Trophoblast cell (in vitro differentiated cells and primary cell): ENCODE measurements at regions not wholly inside any gene's neighbourhood (a gene's known extent, or its start where the extent isn't known, plus 50 kb on each side); places are given as distances from the start of the nearest gene placed in this dataset.
A peak's percentile ranks its signal among the peaks of the same experiment; 100 is the strongest.

ENCODE experiments used
- DNase-seq, 2 donors: peaks; one replicate each; pipeline ENCODE4 v3.0.0-alpha.2; 2016
- H2AFZ ChIP-seq: 2 replicates; pipeline ENCODE4 v1.6.1; 2013; ENCODE audit warnings: low read length, moderate library complexity, mild to moderate bottlenecking; ENCODE audit not compliant: insufficient read depth, poor library complexity
- H2AK5ac ChIP-seq: 2 replicates; pipeline ENCODE4 v1.6.1; 2013; ENCODE audit warnings: mild to moderate bottlenecking, low read length
- H2BK120ac ChIP-seq: 2 replicates; pipeline ENCODE4 v1.6.1; 2013; ENCODE audit warnings: low read length, mild to moderate bottlenecking, moderate library complexity; ENCODE audit not compliant: insufficient read depth, poor library complexity
- H2BK12ac ChIP-seq: 2 replicates; pipeline ENCODE4 v1.6.1; 2013; ENCODE audit warnings: mild to moderate bottlenecking, low read length, moderate library complexity
- H2BK5ac ChIP-seq: 2 replicates; pipeline ENCODE4 v1.6.1; 2013; ENCODE audit warnings: low read length, low read depth, moderate library complexity, mild to moderate bottlenecking; ENCODE audit not compliant: poor library complexity
- H3K14ac ChIP-seq: 2 replicates; pipeline ENCODE4 v1.6.1; 2013; ENCODE audit warnings: mild to moderate bottlenecking, low read length
- H3K18ac ChIP-seq: 2 replicates; pipeline ENCODE4 v1.6.1; 2013; ENCODE audit warnings: mild to moderate bottlenecking, low read length
- H3K23ac ChIP-seq: 2 replicates; pipeline ENCODE4 v1.6.1; 2013; ENCODE audit warnings: low read length
- H3K27ac ChIP-seq: 2 replicates; pipeline ENCODE4 v1.5.1; 2013; ENCODE audit warnings: low read depth, mild to moderate bottlenecking, inconsistent platforms, low read length, moderate library complexity
- H3K27me3 ChIP-seq: 2 replicates; pipeline ENCODE4 v1.6.1; 2013; ENCODE audit warnings: inconsistent platforms, mild to moderate bottlenecking, low read length, moderate library complexity; ENCODE audit not compliant: insufficient read depth
- H3K36me3 ChIP-seq, 2 experiments: 1 replicate in 1 of 2; 2 replicates in 1 of 2; pipeline ENCODE4 v1.6.1; 2013; ENCODE audit warnings: low read length in 2 of 2, mild to moderate bottlenecking in 2 of 2, moderate library complexity in 1 of 2; ENCODE audit not compliant: insufficient read depth in 2 of 2, control insufficient read depth in 1 of 2
- H3K4ac ChIP-seq: 2 replicates; pipeline ENCODE4 v1.6.1; 2013; ENCODE audit warnings: low read depth, mild to moderate bottlenecking, low read length, moderate library complexity
- H3K4me1 ChIP-seq, 2 experiments: 1 replicate in 1 of 2; 2 replicates in 1 of 2; pipeline ENCODE4 v1.6.1; 2013; ENCODE audit warnings: low read length in 2 of 2, mild to moderate bottlenecking in 2 of 2, moderate library complexity in 1 of 2; ENCODE audit not compliant: insufficient read depth in 2 of 2, control insufficient read depth in 1 of 2
- H3K4me2 ChIP-seq: 2 replicates; pipeline ENCODE4 v1.6.1; 2013; ENCODE audit warnings: inconsistent platforms, mild to moderate bottlenecking, low read length, moderate library complexity
- H3K4me3 ChIP-seq: 2 replicates; pipeline ENCODE4 v1.5.1; 2013; ENCODE audit warnings: mild to moderate bottlenecking, low read depth, low read length, inconsistent platforms
- H3K79me1 ChIP-seq: one replicate; pipeline ENCODE4 v1.6.1; 2013; ENCODE audit warnings: low read length
- H3K79me2 ChIP-seq: 2 replicates; pipeline ENCODE4 v1.6.1; 2013; ENCODE audit warnings: low read length, mild to moderate bottlenecking; ENCODE audit not compliant: control insufficient read depth, insufficient read depth, poor library complexity
- H3K9ac ChIP-seq: 2 replicates; pipeline ENCODE4 v1.6.1; 2013; ENCODE audit warnings: mild to moderate bottlenecking, low read length
- H3K9me3 ChIP-seq: 2 replicates; pipeline ENCODE4 v1.6.1; 2013; ENCODE audit warnings: low read depth, mild to moderate bottlenecking, control low read depth, inconsistent platforms, low read length; ENCODE audit not compliant: insufficient read depth
- H4K12ac ChIP-seq: 2 replicates; pipeline ENCODE4 v1.6.1; 2013; ENCODE audit warnings: low read depth, mild to moderate bottlenecking, low read length, moderate library complexity
- H4K8ac ChIP-seq: 2 replicates; pipeline ENCODE4 v1.6.1; 2013; ENCODE audit warnings: low read depth, mild to moderate bottlenecking, low read length, moderate library complexity
- H4K91ac ChIP-seq: one replicate; pipeline ENCODE4 v1.6.1; 2013; ENCODE audit warnings: low read depth, mild to moderate bottlenecking, low read length, moderate library complexity
- WGBS: extraction: QIAGEN DNeasy Blood & Tissue Kit; methylation state at CpG from one replicate; pipeline ENCODE4 v1.1.7; 2013; ENCODE audit warnings: missing lambda C conversion rate; ENCODE audit not compliant: insufficient read length, insufficient coverage; ENCODE audit errors: extremely low coverage; 5-methylcytosine and 5-hydroxymethylcytosine counted together

DNA sequence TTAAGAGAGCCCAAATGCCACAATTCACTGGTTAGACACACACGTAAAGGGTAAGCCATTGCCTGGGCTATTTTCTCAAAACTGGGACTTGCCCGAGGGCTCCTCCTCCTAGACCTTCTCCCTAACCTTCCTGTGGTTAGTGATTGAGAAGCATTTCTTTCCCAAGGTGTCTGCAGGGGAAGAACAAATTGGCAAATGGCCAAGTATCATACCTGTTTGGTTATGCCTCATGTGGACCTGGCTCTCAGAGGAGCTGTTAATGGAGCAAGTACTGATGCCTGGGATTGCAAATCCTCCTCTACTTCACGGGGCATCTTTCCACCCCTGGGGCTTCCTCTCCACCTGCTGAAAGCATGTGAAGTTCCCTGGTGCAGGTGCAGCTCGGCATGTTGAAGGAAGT, 187.5 kb upstream of the CYRIA start:
- WGBS: no CpG with 5 or more reads among the region's 4 CpGs
- Histone ChIP-seq H3K4me3 (no peak overlapping the region), H3K18ac (no peak overlapping the region), H2AK5ac (no peak overlapping the region), H3K79me1 (no peaks in the 10 kb centered on the region), H2BK12ac (no peak overlapping the region), H3K27ac (no peak overlapping the region), H4K91ac (no peak overlapping the region), H3K23ac (no peak overlapping the region), H4K12ac (no peak overlapping the region), H3K36me3 (no peaks in the 10 kb centered on the region), H3K14ac (no peak overlapping the region), H2BK5ac (no peak overlapping the region), H2BK120ac (no peak overlapping the region), H3K4ac (no peak overlapping the region), H3K9me3 (no peaks in the 10 kb centered on the region), H4K8ac (no peak overlapping the region), H3K4me2 (no peak overlapping the region), H3K79me2 (no peaks in the 10 kb centered on the region), H3K4me1 (no peaks in the 10 kb centered on the region), H3K27me3 (no peaks in the 10 kb centered on the region), H2AFZ (no peak overlapping the region), H3K9ac (no peak overlapping the region)
- no peak for DNase-seq

DNA sequence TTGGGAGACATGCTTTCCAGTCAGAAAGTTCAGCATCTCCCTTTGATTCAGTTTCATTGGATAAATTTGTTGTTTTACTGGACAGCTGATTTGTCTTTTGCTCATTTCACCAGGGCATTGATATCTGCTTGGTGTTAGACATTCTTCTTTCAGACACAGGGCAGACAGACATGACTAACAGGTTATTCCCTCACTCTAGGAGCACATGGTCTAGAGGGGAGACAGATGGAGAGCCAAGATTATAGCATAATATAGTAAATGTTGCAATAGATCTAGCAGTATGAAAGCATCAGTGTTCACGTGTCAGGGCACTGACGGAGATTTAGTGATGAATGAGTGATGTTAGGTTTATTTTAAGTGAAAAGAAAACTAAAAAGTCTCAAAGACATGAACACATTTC, 187.0 kb upstream of the CYRIA start:
- no peak overlapping the region for H4K91ac ChIP-seq
- H3K27me3 ChIP-seq: no peaks in the 10 kb centered on the region
- no peaks in the 10 kb centered on the region for H3K79me2 ChIP-seq
- no peak overlapping the region for H2AFZ ChIP-seq
- no peaks in the 10 kb centered on the region for H3K79me1 ChIP-seq
- no peak overlapping the region for H4K12ac ChIP-seq
- no peak overlapping the region for H3K27ac ChIP-seq
- no peak overlapping the region for H2AK5ac ChIP-seq
- no peaks in the 10 kb centered on the region for H3K36me3 ChIP-seq
- no peak overlapping the region for H3K4ac ChIP-seq
- no peak overlapping the region for H2BK12ac ChIP-seq
- H2BK5ac ChIP-seq: no peak overlapping the region
- WGBS: no CpG with 5 or more reads among the region's 2 CpGs
- no peak overlapping the region for H3K4me3 ChIP-seq
- no peaks in the 10 kb centered on the region for H3K4me1 ChIP-seq
- no peak overlapping the region for H3K18ac ChIP-seq
- no peak overlapping the region for H3K4me2 ChIP-seq
- no peaks in the 10 kb centered on the region for H3K9me3 ChIP-seq
- no peak overlapping the region for H3K9ac ChIP-seq
- no peak overlapping the region for H3K23ac ChIP-seq
- no peak overlapping the region for H4K8ac ChIP-seq
- H2BK120ac ChIP-seq: no peak overlapping the region
- peak in 1 of 2 donors; percentile 32 for DNase-seq
- H3K14ac ChIP-seq: no peak overlapping the region

DNA sequence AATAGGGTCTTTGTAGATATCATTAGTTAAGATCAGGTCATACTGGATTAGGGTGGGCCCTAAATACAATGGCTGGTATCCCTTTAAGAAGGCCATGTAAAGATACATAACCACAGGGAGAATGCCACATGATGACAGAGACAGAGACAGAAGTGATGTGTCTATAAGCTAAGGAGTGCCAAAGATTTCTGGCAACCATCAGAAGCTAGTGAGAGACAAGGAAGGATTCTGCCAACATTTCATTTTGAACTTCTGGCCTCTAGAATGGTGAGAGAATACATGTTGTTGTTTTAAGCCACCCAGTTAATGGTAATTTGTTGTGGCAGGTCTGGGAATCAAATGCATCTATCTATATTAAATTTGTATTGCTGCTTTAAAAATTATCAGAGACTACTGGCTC, 185.5 kb upstream of the CYRIA start:
- no peak overlapping the region for H2BK5ac ChIP-seq
- H3K4me3 ChIP-seq: no peak overlapping the region
- no peak overlapping the region for H2AK5ac ChIP-seq
- H3K27ac ChIP-seq: no peak overlapping the region
- DNase-seq: no peak
- H3K9ac ChIP-seq: no peak overlapping the region
- H3K4me2 ChIP-seq: no peak overlapping the region
- H4K8ac ChIP-seq: no peak overlapping the region
- H3K14ac ChIP-seq: no peak overlapping the region
- H4K12ac ChIP-seq: no peak overlapping the region
- no peaks in the 10 kb centered on the region for H3K79me2 ChIP-seq
- H3K4me1 ChIP-seq: no peaks in the 10 kb centered on the region
- H3K23ac ChIP-seq: no peak overlapping the region
- no peak overlapping the region for H3K18ac ChIP-seq
- H4K91ac ChIP-seq: no peak overlapping the region
- H2BK12ac ChIP-seq: no peak overlapping the region
- no peaks in the 10 kb centered on the region for H3K79me1 ChIP-seq
- H2AFZ ChIP-seq: no peak overlapping the region
- H3K27me3 ChIP-seq: no peaks in the 10 kb centered on the region
- no peaks in the 10 kb centered on the region for H3K36me3 ChIP-seq
- no peaks in the 10 kb centered on the region for H3K9me3 ChIP-seq
- no peak overlapping the region for H2BK120ac ChIP-seq
- no peak overlapping the region for H3K4ac ChIP-seq

DNA sequence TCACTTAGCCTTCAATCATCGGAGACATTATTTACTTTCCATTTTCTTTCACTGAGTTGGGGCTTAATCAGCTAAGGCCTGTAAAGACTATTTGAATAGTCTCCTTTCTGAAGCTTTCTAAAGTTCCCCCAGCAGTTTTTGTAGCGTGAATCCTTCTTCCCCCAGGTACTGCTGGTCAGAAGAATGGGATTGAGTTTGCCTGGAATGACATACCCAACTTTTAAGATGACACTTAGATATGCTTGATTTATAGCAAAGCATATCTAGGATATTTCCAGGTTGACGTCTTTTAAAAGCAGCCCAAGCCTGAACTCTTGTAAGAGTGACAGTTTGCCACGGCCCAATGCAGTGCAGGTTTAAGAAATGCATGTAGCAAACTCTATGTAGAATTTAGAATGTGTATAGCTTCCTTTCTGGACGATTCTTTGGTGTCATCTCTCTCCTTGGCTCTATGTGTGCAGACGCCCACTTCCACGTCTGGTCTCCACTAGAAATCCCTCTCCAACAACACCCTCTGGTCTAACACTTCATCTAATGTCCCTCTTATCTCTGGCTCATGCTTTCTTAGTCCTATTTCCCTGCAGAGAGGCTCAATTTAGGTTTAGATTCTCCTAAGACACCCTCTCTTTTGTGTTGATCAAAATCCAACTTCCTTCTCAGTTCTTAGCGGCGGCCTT, 175.0 kb upstream of the CYRIA start:
- H2BK5ac ChIP-seq: no peak overlapping the region
- H3K9ac ChIP-seq: no peak overlapping the region
- no peak overlapping the region for H2AK5ac ChIP-seq
- no CpG with 5 or more reads among the region's 9 CpGs for WGBS
- no peak overlapping the region for H4K8ac ChIP-seq
- no peak overlapping the region for H2BK12ac ChIP-seq
- H3K23ac ChIP-seq: no peak overlapping the region
- H3K4me1 ChIP-seq: no peaks in the 10 kb centered on the region
- no peak overlapping the region for H4K12ac ChIP-seq
- H3K79me1 ChIP-seq: no peaks in the 10 kb centered on the region
- no peak overlapping the region for H2AFZ ChIP-seq
- H3K79me2 ChIP-seq: no peaks in the 10 kb centered on the region
- H3K9me3 ChIP-seq: no peaks in the 10 kb centered on the region
- no peaks in the 10 kb centered on the region for H3K27me3 ChIP-seq
- no peak overlapping the region for H2BK120ac ChIP-seq
- no peak overlapping the region for H3K4me3 ChIP-seq
- H3K36me3 ChIP-seq: no peaks in the 10 kb centered on the region
- no peak overlapping the region for H4K91ac ChIP-seq
- H3K4me2 ChIP-seq: no peak overlapping the region
- H3K14ac ChIP-seq: no peak overlapping the region
- H3K4ac ChIP-seq: no peak overlapping the region
- no peak overlapping the region for H3K18ac ChIP-seq
- H3K27ac ChIP-seq: no peak overlapping the region
- DNase-seq: peak; percentile 55 to 86
